ENCODE measurements at regions not wholly inside any gene's neighbourhood (a gene's known extent, or its start where the extent isn't known, plus 50 kb on each side); places are given as distances from the start of the nearest gene placed in this dataset.
"Not testable (repeated sequence)": the region's sequence is repeated elsewhere in the genome, so short reads cannot be mapped to it uniquely, and the experiment has no call there.

DNA sequence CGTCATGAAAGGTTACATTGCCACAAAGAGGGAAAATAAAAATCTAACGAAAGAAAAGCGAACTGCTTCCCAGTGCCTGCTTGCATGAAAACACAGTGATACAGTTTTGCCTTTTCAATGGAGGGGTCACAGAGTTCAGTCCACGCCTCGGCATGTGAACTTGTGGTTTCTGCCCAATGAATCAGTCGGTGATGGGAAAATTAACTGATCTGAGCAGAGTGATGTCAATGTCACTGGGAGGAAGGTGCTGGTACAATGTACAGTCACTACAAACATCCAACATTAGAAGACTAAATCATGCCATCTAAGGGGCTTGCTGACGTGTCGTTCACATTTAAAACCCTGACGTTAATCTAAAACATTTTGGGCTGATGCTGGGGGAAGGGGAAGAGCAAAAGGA lies 151.8 kb upstream of the MSX2 start:
- H3K4me3 Mint-ChIP-seq: no peak overlapping the region
- DNase-seq (no peak), ATAC-seq (replicated peaks in 1 of 2) (no peak)
- no peak overlapping the region for H3K27ac Mint-ChIP-seq
- H3K4me1 Mint-ChIP-seq (ENCODE audit: low read depth): no peaks in the 10 kb centered on the region
- peaks cover 10% of the 10 kb centered on the region for H3K27me3 Mint-ChIP-seq (ENCODE audit: low read depth)
- peaks cover 0 to 1% of the 10 kb centered on the region in 2 donors for H3K9me3 Mint-ChIP-seq
- H3K36me3 Mint-ChIP-seq (ENCODE audit: insufficient read depth in 2 of 2): no peaks in the 10 kb centered on the region

DNA sequence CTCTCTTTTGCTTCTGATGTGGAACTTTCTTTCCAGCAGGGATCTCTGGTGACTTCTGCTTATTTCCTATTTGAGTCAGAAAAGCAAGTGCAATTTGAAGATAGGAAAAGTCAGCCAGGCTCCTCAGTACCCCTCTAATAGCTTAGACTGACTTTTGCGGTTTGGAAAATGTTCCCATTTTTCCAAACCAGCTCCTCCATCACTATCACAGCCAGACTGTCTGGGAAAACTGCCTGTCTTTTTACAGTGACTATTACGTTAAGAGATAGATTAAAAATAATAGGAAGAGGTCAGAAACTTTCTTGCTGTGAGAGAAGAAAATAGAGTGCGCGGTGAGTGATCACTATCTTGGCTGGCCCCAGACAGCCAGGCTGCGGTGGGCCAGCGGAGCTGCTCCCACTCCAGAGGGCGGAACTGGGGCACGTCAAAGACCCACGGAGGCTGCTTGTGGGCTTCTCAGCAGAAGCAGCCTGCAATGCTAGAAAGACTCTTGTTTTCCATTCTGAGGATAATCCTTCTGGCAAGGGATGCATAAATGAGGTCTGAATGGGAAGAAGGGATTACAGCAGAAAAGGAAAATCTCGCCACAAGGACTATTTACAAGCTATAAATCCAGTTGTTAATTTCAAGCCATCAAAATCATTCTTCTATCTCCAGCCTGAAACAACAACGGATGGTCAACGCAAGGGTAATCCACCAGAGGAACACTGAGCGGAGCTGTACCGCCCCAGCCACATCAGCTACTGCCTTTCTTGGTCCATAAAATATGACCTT lies 151.0 kb upstream of the MSX2 start:
- Mint-ChIP-seq H3K9me3 (peaks cover 0 to 1% of the 10 kb centered on the region in 2 donors), H3K4me1 (ENCODE audit: low read depth) (no peaks in the 10 kb centered on the region), H3K36me3 (ENCODE audit: insufficient read depth in 2 of 2) (no peaks in the 10 kb centered on the region), H3K4me3 (no peak overlapping the region), H3K27me3 (ENCODE audit: low read depth) (peaks cover 10% of the 10 kb centered on the region), H3K27ac (no peak overlapping the region)
- ATAC-seq (replicated peaks in 1 of 2) (no peak), DNase-seq (no peak)

DNA sequence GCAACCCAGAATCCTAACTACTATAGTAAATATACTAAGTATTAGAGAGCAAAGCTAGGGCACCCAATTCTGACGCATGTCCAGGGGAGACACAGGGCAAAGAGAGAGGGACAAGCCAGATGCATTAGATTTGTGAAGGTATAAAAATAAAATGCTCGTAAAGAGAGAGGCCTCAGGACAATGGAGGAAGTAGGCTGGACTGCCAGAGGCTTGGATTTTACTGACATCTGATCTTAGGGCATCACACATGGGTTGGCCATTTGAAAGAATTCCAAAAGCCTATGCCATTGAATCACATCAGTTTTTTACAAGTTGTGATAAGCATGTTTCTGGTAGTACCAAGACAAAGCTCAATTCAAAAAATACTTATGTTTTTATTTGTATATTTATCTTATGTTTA lies 149.3 kb upstream of the MSX2 start:
- peaks cover 10% of the 10 kb centered on the region for H3K27me3 Mint-ChIP-seq (ENCODE audit: low read depth)
- H3K4me3 Mint-ChIP-seq: no peak overlapping the region
- H3K9me3 Mint-ChIP-seq: no peaks in the 10 kb centered on the region
- H3K4me1 Mint-ChIP-seq (ENCODE audit: low read depth): no peaks in the 10 kb centered on the region
- no peak overlapping the region for H3K27ac Mint-ChIP-seq
- DNase-seq (no peak), ATAC-seq (replicated peaks in 1 of 2) (no peak)
- no peaks in the 10 kb centered on the region for H3K36me3 Mint-ChIP-seq (ENCODE audit: insufficient read depth in 2 of 2)

DNA sequence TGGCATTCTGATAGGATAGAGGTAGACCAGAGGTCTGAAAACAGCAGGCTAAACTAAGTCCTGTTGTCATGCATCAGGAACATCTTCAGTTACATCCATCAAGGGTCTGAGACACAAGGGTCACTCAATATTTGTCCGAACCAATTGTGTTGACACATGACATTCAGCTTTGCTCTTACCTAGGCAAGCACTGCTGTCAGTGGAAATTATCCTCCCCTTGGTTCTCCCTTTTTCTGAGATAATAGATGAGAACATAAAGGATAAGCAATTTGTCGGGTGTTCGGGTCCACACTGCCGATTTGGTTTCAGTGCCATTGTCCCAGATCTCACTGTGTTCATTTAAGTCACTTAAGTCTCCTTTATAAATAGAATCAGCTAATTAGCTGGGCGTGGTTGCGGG lies 148.3 kb upstream of the MSX2 start:
- no peaks in the 10 kb centered on the region for H3K4me1 Mint-ChIP-seq (ENCODE audit: low read depth)

DNA sequence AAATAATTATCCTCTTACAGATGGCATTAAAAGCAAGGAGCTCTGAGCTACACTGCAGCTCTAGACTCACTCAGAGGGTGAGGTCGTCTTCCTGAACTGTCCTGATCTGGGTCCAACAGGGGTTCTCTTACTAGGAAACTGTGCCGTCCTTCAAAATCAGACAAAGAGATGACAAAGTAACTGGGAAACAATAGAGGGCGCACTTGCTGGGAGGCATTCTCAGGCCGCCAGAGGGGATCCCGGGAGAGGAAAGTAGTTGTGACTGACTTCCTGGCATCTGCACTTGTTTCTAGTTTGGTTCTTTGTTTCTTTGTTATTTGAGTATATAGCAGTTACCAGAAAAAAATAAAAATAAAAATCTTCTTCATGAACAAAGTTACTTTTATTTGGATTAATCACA lies 142.9 kb upstream of the MSX2 start:
- Mint-ChIP-seq H3K4me3 (no peak overlapping the region), H3K9me3 (peaks cover 0 to 4% of the 10 kb centered on the region in 2 donors), H3K27me3 (ENCODE audit: low read depth) (no peaks in the 10 kb centered on the region), H3K27ac (no peak overlapping the region), H3K4me1 (ENCODE audit: low read depth) (no peaks in the 10 kb centered on the region), H3K36me3 (ENCODE audit: insufficient read depth in 2 of 2) (peaks cover 0 to 3% of the 10 kb centered on the region in 2 donors)
- DNase-seq: no peak
- no peak for ATAC-seq (replicated peaks in 1 of 2)

More for the DNA sequence above, 148.3 kb upstream of the MSX2 start:
- Mint-ChIP-seq H3K27me3 (ENCODE audit: low read depth) (peaks cover 10% of the 10 kb centered on the region), H3K9me3 (no peaks in the 10 kb centered on the region), H3K36me3 (ENCODE audit: insufficient read depth in 2 of 2) (no peaks in the 10 kb centered on the region), H3K4me3 (no peak overlapping the region), H3K27ac (no peak overlapping the region)
- DNase-seq (no peak), ATAC-seq (replicated peaks in 1 of 2) (no peak)

DNA sequence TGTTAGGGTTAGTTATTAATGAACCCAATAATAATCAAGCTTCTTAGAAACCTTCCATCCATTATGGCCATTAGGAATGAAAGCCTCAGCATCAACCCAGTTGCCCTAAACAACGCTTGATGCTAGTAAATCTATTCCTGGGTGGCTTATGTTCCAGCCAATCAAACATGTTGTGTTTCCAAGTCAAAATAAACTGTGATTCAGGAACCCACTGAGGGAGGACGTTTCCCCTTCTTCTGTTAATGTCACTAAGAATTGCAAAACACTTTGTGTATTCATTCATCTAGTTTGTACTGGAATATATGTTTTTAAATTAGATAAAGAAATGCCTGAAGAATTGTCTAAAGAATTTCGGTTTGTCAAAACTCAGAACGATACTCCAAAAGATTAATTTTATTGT lies 142.5 kb upstream of the MSX2 start:
- ATAC-seq (replicated peaks in 1 of 2): no peak
- no peak overlapping the region for H3K27ac Mint-ChIP-seq
- peaks cover 0 to 5% of the 10 kb centered on the region in 2 donors for H3K9me3 Mint-ChIP-seq
- peaks cover 0 to 3% of the 10 kb centered on the region in 2 donors for H3K36me3 Mint-ChIP-seq (ENCODE audit: insufficient read depth in 2 of 2)
- H3K4me3 Mint-ChIP-seq: no peak overlapping the region
- no peak for DNase-seq
- H3K4me1 Mint-ChIP-seq (ENCODE audit: low read depth): no peaks in the 10 kb centered on the region
- H3K27me3 Mint-ChIP-seq (ENCODE audit: low read depth): no peaks in the 10 kb centered on the region

DNA sequence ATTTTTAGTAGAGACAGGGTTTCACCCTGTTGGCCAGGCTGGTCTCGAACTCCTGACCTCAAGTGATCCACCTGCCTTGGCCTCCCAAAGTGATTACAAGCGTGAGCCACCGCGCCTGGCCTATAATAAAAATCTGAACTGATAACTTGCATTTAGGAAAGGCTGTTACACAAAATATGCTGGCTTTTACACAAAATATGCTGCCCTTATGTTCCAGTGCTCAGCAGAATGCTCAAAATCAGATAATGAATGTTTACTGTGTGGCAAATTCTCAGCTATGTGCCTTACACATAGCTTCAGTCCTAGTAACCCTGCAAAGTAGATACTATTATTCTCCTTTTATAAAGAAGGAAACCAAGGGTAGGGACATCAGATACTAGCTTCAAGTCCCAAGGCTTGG lies 141.3 kb upstream of the MSX2 start:
- ATAC-seq (replicated peaks in 1 of 2) (no peak), DNase-seq (no peak)
- Mint-ChIP-seq H3K27me3 (ENCODE audit: low read depth) (no peaks in the 10 kb centered on the region), H3K4me3 (no peak overlapping the region), H3K9me3 (peaks cover 0 to 5% of the 10 kb centered on the region in 2 donors), H3K4me1 (ENCODE audit: low read depth) (no peaks in the 10 kb centered on the region), H3K36me3 (ENCODE audit: insufficient read depth in 2 of 2) (peaks cover 0 to 3% of the 10 kb centered on the region in 2 donors), H3K27ac (no peak overlapping the region)

DNA sequence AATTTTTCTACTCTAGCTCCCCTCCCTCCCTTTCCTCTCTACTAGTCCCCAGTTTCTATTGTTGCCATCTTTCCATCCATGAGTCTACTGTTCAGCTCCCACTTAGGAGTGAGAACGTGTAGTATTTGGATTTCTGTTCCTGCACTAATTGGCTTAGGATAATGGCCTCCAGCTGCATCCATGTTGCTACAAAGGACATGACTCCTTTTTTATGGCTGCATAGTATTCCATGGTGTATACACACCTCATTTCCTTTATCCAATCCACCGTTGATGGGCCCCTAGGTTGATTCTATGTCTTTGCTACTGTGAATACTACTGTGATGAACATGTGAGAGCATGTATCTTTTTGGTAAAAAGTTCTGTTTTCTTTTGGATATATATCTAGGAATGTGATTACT lies 138.9 kb upstream of the MSX2 start:
- ATAC-seq (replicated peaks in 1 of 2) (no peak), DNase-seq (no peak)
- H3K36me3 Mint-ChIP-seq (ENCODE audit: insufficient read depth in 2 of 2): peaks cover 0 to 3% of the 10 kb centered on the region in 2 donors
- H3K4me1 Mint-ChIP-seq (ENCODE audit: low read depth): no peaks in the 10 kb centered on the region
- peaks cover 0 to 5% of the 10 kb centered on the region in 2 donors for H3K9me3 Mint-ChIP-seq
- H3K4me3 Mint-ChIP-seq: no peak overlapping the region
- no peak overlapping the region for H3K27ac Mint-ChIP-seq
- no peaks in the 10 kb centered on the region for H3K27me3 Mint-ChIP-seq (ENCODE audit: low read depth)

DNA sequence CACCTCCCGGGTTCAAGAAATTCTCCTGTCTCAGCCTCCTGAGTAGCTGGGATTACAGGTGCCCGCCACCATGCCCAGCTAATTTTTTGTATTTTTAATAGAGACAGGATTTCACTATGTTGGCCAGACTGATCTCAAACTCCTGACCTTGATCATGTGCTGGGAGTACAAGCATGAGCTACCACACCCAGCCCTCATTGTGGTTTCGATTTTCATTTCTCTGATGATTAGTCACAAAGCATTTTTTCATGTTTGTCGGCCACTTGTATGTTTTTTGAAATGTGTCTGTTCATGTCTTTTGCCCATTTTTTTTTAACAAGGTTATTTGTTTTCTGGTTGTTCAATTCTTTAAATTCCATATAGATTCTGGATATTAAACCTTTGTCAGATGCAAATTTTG lies 138.2 kb upstream of the MSX2 start:
- ATAC-seq (replicated peaks in 1 of 2); H3K27ac Mint-ChIP-seq; H3K4me3 Mint-ChIP-seq; H3K27me3 Mint-ChIP-seq (ENCODE audit: low read depth); H3K36me3 Mint-ChIP-seq (ENCODE audit: insufficient read depth in 2 of 2); DNase-seq; H3K4me1 Mint-ChIP-seq (ENCODE audit: low read depth); H3K9me3 Mint-ChIP-seq: not testable (repeated sequence)

DNA sequence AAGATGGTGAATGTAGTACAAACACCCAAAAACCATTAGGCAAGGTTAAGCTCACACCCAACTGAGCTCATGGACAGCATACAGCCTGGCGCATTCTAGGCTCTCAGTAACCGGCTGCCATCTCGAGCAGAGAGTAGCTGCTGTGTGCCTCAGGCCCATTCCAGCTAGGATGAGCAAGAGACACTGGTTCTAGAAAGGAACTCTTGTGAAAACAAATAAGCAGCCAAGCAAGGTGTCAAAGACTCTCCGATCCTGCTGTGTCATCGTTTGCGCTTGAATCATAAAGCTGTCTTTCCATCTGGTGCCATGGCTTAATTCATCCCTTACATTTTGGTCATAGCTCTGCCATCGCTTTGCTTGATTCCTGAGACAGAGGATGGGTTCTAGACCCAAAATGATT lies 135.4 kb upstream of the MSX2 start:
- H3K4me1 Mint-ChIP-seq (ENCODE audit: low read depth): no peaks in the 10 kb centered on the region
- ATAC-seq (replicated peaks in 1 of 2): no peak
- H3K27me3 Mint-ChIP-seq (ENCODE audit: low read depth): no peaks in the 10 kb centered on the region
- no peak for DNase-seq
- H3K27ac Mint-ChIP-seq: no peak overlapping the region
- no peak overlapping the region for H3K4me3 Mint-ChIP-seq
- peaks cover 0 to 5% of the 10 kb centered on the region in 2 donors for H3K9me3 Mint-ChIP-seq
- peaks cover 0 to 3% of the 10 kb centered on the region in 2 donors for H3K36me3 Mint-ChIP-seq (ENCODE audit: insufficient read depth in 2 of 2)

DNA sequence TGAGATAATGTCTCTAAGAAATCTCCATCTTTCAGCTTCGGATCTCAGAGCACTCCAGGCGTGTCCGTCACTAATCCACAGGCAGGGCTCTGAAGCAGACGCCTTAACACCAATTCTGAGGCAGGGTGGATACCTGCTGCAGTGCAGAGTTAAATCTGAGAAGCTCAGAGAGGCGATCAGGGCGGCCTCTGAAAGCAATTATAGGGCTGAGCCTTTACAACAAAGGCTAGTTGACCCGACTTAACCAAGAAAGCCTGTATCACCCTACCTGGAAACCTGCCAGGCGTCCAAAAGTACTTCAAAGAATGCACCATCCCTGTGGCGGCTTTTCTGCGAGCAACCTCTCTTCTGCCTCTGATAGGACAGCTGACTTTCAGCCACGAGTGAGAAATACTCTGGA lies 134.8 kb upstream of the MSX2 start:
- Mint-ChIP-seq H3K4me1 (ENCODE audit: low read depth) (no peaks in the 10 kb centered on the region), H3K36me3 (ENCODE audit: insufficient read depth in 2 of 2) (peaks cover 0 to 3% of the 10 kb centered on the region in 2 donors), H3K27me3 (ENCODE audit: low read depth) (no peaks in the 10 kb centered on the region), H3K4me3 (no peak overlapping the region), H3K27ac (no peak overlapping the region), H3K9me3 (peaks cover 0 to 5% of the 10 kb centered on the region in 2 donors)
- ATAC-seq (replicated peaks in 1 of 2): no peak
- DNase-seq: no peak

DNA sequence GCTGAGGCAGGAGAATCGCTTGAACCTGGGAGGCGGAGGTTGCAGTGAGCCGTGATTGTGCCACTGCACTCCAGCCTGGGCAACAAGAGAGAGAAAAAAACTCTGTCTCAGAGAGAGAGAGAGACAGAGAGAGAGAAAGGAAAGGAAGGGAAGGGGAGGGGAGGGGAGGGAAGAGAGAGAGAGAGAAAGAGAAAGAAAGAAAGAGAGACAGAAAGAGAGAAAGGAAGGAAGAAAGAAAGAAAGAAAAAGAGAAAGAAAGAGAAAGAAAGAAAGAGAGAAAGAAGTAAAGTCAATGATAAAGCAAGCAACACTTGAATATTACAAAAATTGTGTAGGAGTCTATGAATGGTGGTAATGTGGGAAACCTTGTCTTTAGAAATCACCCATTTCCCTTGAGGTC lies 133.6 kb upstream of the MSX2 start:
- no peak for DNase-seq
- Mint-ChIP-seq H3K27me3 (ENCODE audit: low read depth) (no peaks in the 10 kb centered on the region), H3K36me3 (ENCODE audit: insufficient read depth in 2 of 2) (peaks cover 0 to 2% of the 10 kb centered on the region in 2 donors), H3K9me3 (peaks cover 0 to 4% of the 10 kb centered on the region in 2 donors), H3K27ac (no peak overlapping the region), H3K4me1 (ENCODE audit: low read depth) (no peaks in the 10 kb centered on the region), H3K4me3 (no peak overlapping the region)
- ATAC-seq (replicated peaks in 1 of 2): no peak

DNA sequence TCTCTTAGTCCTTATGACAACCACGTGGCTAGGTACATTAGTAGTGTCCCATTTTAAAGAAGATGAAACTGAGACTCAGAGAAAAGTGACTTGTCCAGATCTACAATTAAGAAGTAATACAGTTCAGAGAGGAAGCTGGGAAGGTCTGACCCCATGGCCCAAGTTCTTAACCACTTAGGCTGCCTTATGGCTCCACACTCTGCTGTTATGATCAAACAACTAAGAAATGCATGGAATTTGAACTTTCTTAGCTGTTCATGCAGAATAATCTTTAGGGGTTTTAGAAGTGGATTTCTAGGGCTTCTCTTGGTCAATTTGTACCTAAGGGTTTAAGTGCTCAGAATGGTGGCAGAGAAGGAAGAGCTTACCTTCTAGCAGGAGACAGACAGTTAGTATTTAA lies 128.0 kb upstream of the MSX2 start:
- Mint-ChIP-seq H3K27me3 (ENCODE audit: low read depth) (peaks cover 7% of the 10 kb centered on the region), H3K4me1 (ENCODE audit: low read depth) (no peaks in the 10 kb centered on the region), H3K4me3 (no peak overlapping the region), H3K36me3 (ENCODE audit: insufficient read depth in 2 of 2) (no peaks in the 10 kb centered on the region), H3K9me3 (peaks cover 0 to 2% of the 10 kb centered on the region in 2 donors), H3K27ac (no peak overlapping the region)
- no peak for ATAC-seq (replicated peaks in 1 of 2)
- DNase-seq: no peak

DNA sequence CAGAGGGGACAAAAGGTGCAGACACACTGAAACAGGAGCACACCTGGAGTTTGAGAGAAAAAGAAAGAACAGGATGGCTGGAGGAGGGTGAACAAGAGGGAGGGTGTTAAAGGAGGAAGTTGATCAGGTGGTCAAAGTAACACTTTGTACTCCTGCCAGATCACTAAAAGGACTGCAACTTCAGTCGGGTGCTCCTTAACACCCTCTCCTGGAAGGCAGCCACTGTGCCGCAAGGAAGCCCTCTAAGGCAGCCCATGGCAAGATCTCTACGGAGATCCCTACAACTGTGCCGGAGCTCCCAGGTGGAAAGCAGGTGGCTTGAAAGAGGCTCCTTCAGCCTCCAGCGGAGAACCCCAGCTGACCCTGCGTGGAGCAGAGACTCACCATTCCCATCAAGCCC lies 124.4 kb upstream of the MSX2 start:
- H3K36me3 Mint-ChIP-seq (ENCODE audit: insufficient read depth in 2 of 2): no peaks in the 10 kb centered on the region
- peaks cover 7% of the 10 kb centered on the region for H3K27me3 Mint-ChIP-seq (ENCODE audit: low read depth)
- H3K4me1 Mint-ChIP-seq (ENCODE audit: low read depth): no peaks in the 10 kb centered on the region
- H3K4me3 Mint-ChIP-seq: no peak overlapping the region
- no peak for ATAC-seq (replicated peaks in 1 of 2)
- no peak for DNase-seq
- H3K9me3 Mint-ChIP-seq: peaks cover 0 to 2% of the 10 kb centered on the region in 2 donors
- H3K27ac Mint-ChIP-seq: no peak overlapping the region

Measured in activated T-cell treated with anti-CD3 and anti-CD28 coated beads, Interleukin-2, amount 50 U/mL, for 72 hours (primary cell).